ENCODE measurements at regions not wholly inside any gene's neighbourhood (a gene's known extent, or its start where the extent isn't known, plus 50 kb on each side); places are given as distances from the start of the nearest gene placed in this dataset.

GRCh38 chrX:149992918-149993317 is 54.6 kb upstream of the EOLA2 start:
- no peak for DNase-seq

- no peak for DNase-seq
Measured at GRCh38 chrX:149993989-149994388, 55.7 kb upstream of the EOLA2 start.

GRCh38 chrX:149996515-149996914 is 58.2 kb upstream of the EOLA2 start:
- no peak for DNase-seq

GRCh38 chrX:150005027-150005426 is 66.7 kb upstream of the EOLA2 start:
- DNase-seq = peak in 1 of 3 donors; percentile 32

GRCh38 chrX:150007356-150007755 is 69.1 kb upstream of the EOLA2 start:
- DNase-seq = no peak

- no peak for DNase-seq
Measured at GRCh38 chrX:150012647-150013381, 74.5 kb upstream of the EOLA2 start.

- DNase-seq = no peak
Measured at GRCh38 chrX:150014525-150014924, 76.2 kb upstream of the EOLA2 start.

- DNase-seq = no peak
Measured at GRCh38 chrX:150017868-150018267, 79.6 kb upstream of the EOLA2 start.

- no peak for DNase-seq
Measured at GRCh38 chrX:150018931-150019361, 80.7 kb upstream of the EOLA2 start.

- DNase-seq = no peak
Measured at GRCh38 chrX:150028692-150029091, 90.4 kb upstream of the EOLA2 start.

- DNase-seq = peak in 2 of 3 donors; percentile 4 to 20
Measured at GRCh38 chrX:150032742-150033141, 94.5 kb upstream of the EOLA2 start.

GRCh38 chrX:150034788-150035187 is 96.5 kb upstream of the EOLA2 start:
- DNase-seq = no peak

- no peak for DNase-seq
Measured at GRCh38 chrX:150035531-150035930, 97.2 kb upstream of the EOLA2 start.

GRCh38 chrX:150036181-150036580 is 97.9 kb upstream of the EOLA2 start:
- DNase-seq = peak in 1 of 3 donors; percentile 56

GRCh38 chrX:150036641-150037040 is 98.3 kb upstream of the EOLA2 start:
- no peak for DNase-seq

- DNase-seq = no peak
Measured at GRCh38 chrX:150037041-150037440, 98.8 kb upstream of the EOLA2 start.

GRCh38 chrX:150038315-150038714 is 100.0 kb upstream of the EOLA2 start:
- DNase-seq = no peak

- no peak for DNase-seq
Measured at GRCh38 chrX:150038986-150039599, 100.8 kb upstream of the EOLA2 start.

- no peak for DNase-seq
Measured at GRCh38 chrX:150041208-150041607, 102.9 kb upstream of the EOLA2 start.

GRCh38 chrX:150044556-150044955 is 106.3 kb upstream of the EOLA2 start:
- DNase-seq = no peak

- no peak for DNase-seq
Measured at GRCh38 chrX:150047818-150048217, 109.5 kb upstream of the EOLA2 start.

GRCh38 chrX:150049647-150050046 is 111.4 kb upstream of the EOLA2 start:
- peak in 1 of 3 donors; percentile 16 for DNase-seq

GRCh38 chrX:150050387-150050786 is 112.1 kb upstream of the EOLA2 start:
- no peak for DNase-seq

GRCh38 chrX:150051096-150051495 is 112.8 kb upstream of the EOLA2 start:
- no peak for DNase-seq
